GM23338 (cell line): ENCODE measurements at regions not wholly inside any gene's neighbourhood (a gene's known extent, or its start where the extent isn't known, plus 50 kb on each side); places are given as distances from the start of the nearest gene placed in this dataset.

Source experiments
- CREB1 ChIP-seq: fragments of 250-450 bp; sonication (Bioruptor Pico); IDR thresholded peaks from 2 replicates; pipeline ENCODE4 v1.5.0; 2020; ENCODE audit warnings: low read depth, mild to moderate bottlenecking, moderate library complexity
- CTCF ChIP-seq, 2 experiments: fragments of 200-600 bp in 1 of 2; sonication (generic) in 1 of 2; conservative IDR thresholded peaks; 2 replicates each; pipeline versions ENCODE4 v1.5.1 to v1.6.1; 2016 to 2017; ENCODE audit warnings: antibody characterized with exemption in 2 of 2, low read depth in 2 of 2, mild to moderate bottlenecking in 2 of 2, moderate library complexity in 1 of 2
- ETS1 ChIP-seq: IDR thresholded peaks from 2 replicates; pipeline ENCODE4 v1.6.1; 2016; ENCODE audit warnings: antibody characterized with exemption
- EZH2 ChIP-seq: fragments of 200-600 bp; sonication (generic); IDR thresholded peaks from one replicate; pipeline ENCODE4 v1.8.0; 2017; ENCODE audit warnings: antibody characterized with exemption, mild to moderate bottlenecking, low read depth; ENCODE audit not compliant: unreplicated experiment
- EZH2phosphoT487 ChIP-seq: fragments of 200-600 bp; sonication (generic); IDR thresholded peaks from one replicate; pipeline ENCODE4 v1.8.1; 2018; ENCODE audit warnings: antibody characterized with exemption; ENCODE audit not compliant: unreplicated experiment
- JUNB ChIP-seq: IDR thresholded peaks from one replicate; pipeline ENCODE4 v1.6.1; 2016; ENCODE audit warnings: antibody characterized with exemption; ENCODE audit not compliant: unreplicated experiment
- NANOG ChIP-seq: IDR thresholded peaks from 2 replicates; pipeline ENCODE4 v1.6.1; 2016; ENCODE audit warnings: antibody characterized with exemption, borderline replicate concordance
- POLR2AphosphoS5 ChIP-seq: IDR thresholded peaks from 2 replicates; pipeline ENCODE4 v1.6.1; 2016; ENCODE audit warnings: antibody characterized with exemption, low read depth
- REST ChIP-seq: IDR thresholded peaks from one replicate; pipeline ENCODE4 v1.6.1; 2018; ENCODE audit warnings: antibody characterized with exemption; ENCODE audit not compliant: unreplicated experiment
- STAT1 ChIP-seq: IDR thresholded peaks from one replicate; pipeline ENCODE4 v1.6.1; 2016; ENCODE audit warnings: antibody characterized with exemption; ENCODE audit not compliant: unreplicated experiment
- ZNF114 ChIP-seq: fragments of 250-450 bp; sonication (Bioruptor Pico); IDR thresholded peaks from 2 replicates; pipeline ENCODE4 v1.5.0; 2020; ENCODE audit warnings: mild to moderate bottlenecking, moderate library complexity

- TF ChIP-seq CTCF (conservative IDR thresholded peaks at IDR 0.05; ENCODE audit: low read depth in 2 of 2) (no peak), POLR2AphosphoS5 (no peak), EZH2 (no peak), CREB1 (no peak), NANOG (no peak), EZH2phosphoT487 (no peak), REST (no peak), JUNB (no peak), STAT1 (no peak), ZNF114 (CRISPR knock-in tag) (no peak), ETS1 (no peak)
These were observed 277.5 kb upstream of the RGMA start for GRCh38 chr15:93366387-93367100.
